ENCODE measurements at regions not wholly inside any gene's neighbourhood (a gene's known extent, or its start where the extent isn't known, plus 50 kb on each side); places are given as distances from the start of the nearest gene placed in this dataset.

DNA sequence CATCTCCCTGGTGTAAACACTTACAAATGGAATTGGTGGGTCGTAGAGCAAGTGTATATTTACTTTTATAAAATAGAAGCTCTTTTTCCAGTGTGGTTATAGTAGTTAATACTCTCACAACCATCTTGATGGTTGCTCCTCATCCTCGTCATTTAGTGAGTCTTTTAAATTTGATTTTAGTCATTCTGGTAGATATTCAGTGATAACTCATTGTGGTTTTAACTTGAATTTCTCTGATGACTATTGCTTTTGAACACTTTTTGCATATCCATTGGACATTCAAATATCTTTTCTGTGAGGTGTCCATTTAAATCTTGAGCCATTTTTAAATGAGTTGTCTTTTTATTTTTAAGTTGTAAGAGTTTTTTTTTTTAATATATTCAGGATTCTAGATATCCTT lies 189.2 kb upstream of the PHACTR1 start:
- H3K27ac ChIP-seq (ENCODE audit: control insufficient read depth, insufficient read depth, low read length): no peak overlapping the region
- no peak for FAIRE-seq
- no peaks in the 10 kb centered on the region for H3K27me3 ChIP-seq (ENCODE audit: control insufficient read depth, extremely low read depth, insufficient read depth, low read length)

GRCh38 chr6:12528136-12528535 lies 188.4 kb upstream of the PHACTR1 start:
- no peaks in the 10 kb centered on the region for H3K9me3 ChIP-seq (ENCODE audit: control insufficient read depth, low read depth, low read length)
- no peak overlapping the region for H2AFZ ChIP-seq (ENCODE audit: control insufficient read depth, low read length)
- no peak overlapping the region for H3K27ac ChIP-seq (ENCODE audit: control insufficient read depth, insufficient read depth, low read length)
- H3K4me1 ChIP-seq (ENCODE audit: control insufficient read depth, extremely low read depth, insufficient read depth, low read length): no peaks in the 10 kb centered on the region
- DNase-seq (ENCODE audit: low read depth, low spot score) (no peak), FAIRE-seq (no peak)
- H3K9ac ChIP-seq (ENCODE audit: control insufficient read depth, extremely low read depth, insufficient read depth, low read length): no peak overlapping the region
- H3K79me2 ChIP-seq (ENCODE audit: control insufficient read depth, insufficient read depth, low read length): no peaks in the 10 kb centered on the region
- no peak overlapping the region for H3K4me3 ChIP-seq (ENCODE audit: control insufficient read depth in 2 of 3, extremely low read depth in 1 of 3, insufficient read depth in 2 of 3, low read depth in 1 of 3, low read length in 3 of 3)
- H3K4me2 ChIP-seq (ENCODE audit: control insufficient read depth, extremely low read depth, insufficient read depth, low read depth, low read length): no peak overlapping the region
- H3K36me3 ChIP-seq (ENCODE audit: control insufficient read depth in 2 of 2, extremely low read depth in 1 of 2, insufficient read depth in 2 of 2, low read length in 2 of 2): no peaks in the 10 kb centered on the region
- H3K27me3 ChIP-seq (ENCODE audit: control insufficient read depth, extremely low read depth, insufficient read depth, low read length): no peaks in the 10 kb centered on the region
- TF ChIP-seq CTCF (optimal IDR thresholded peaks at IDR 0.05 in 1 of 3, IDR thresholded peaks at IDR 0.05 in 1 of 3, conservative IDR thresholded peaks at IDR 0.05 in 1 of 3; ENCODE audit: extremely low read depth in 1 of 3, insufficient read depth in 2 of 3, low read length in 3 of 3) (no peak), EZH2 (IDR thresholded peaks at IDR 0.05; ENCODE audit: low read length) (no peak)
- no peaks in the 10 kb centered on the region for H3K9me1 ChIP-seq (ENCODE audit: control insufficient read depth, extremely low read depth, insufficient read depth, low read length)
- no peaks in the 10 kb centered on the region for H4K20me1 ChIP-seq (ENCODE audit: control insufficient read depth, extremely low read depth, insufficient read depth, low read length)
- dilution Hi-C loops (cut with MboI; ENCODE audit: extremely low pct_ligation_motif_present, low sequenced_read_pairs): no loop called here

More for the DNA sequence above, 189.2 kb upstream of the PHACTR1 start:
- dilution Hi-C loops (cut with MboI; ENCODE audit: extremely low pct_ligation_motif_present, low sequenced_read_pairs): no loop called here
- Histone ChIP-seq H3K36me3 (ENCODE audit: control insufficient read depth in 2 of 2, extremely low read depth in 1 of 2, insufficient read depth in 2 of 2, low read length in 2 of 2) (no peaks in the 10 kb centered on the region), H3K4me2 (ENCODE audit: control insufficient read depth, extremely low read depth, insufficient read depth, low read depth, low read length) (no peak overlapping the region), H4K20me1 (ENCODE audit: control insufficient read depth, extremely low read depth, insufficient read depth, low read length) (no peaks in the 10 kb centered on the region), H3K79me2 (ENCODE audit: control insufficient read depth, insufficient read depth, low read length) (no peaks in the 10 kb centered on the region), H3K4me3 (ENCODE audit: control insufficient read depth in 2 of 3, extremely low read depth in 1 of 3, insufficient read depth in 2 of 3, low read depth in 1 of 3, low read length in 3 of 3) (no peak overlapping the region), H3K9ac (ENCODE audit: control insufficient read depth, extremely low read depth, insufficient read depth, low read length) (no peak overlapping the region), H3K9me1 (ENCODE audit: control insufficient read depth, extremely low read depth, insufficient read depth, low read length) (no peaks in the 10 kb centered on the region), H3K9me3 (ENCODE audit: control insufficient read depth, low read depth, low read length) (no peaks in the 10 kb centered on the region), H3K4me1 (ENCODE audit: control insufficient read depth, extremely low read depth, insufficient read depth, low read length) (no peaks in the 10 kb centered on the region), H2AFZ (ENCODE audit: control insufficient read depth, low read length) (no peak overlapping the region)
- no peak for DNase-seq (ENCODE audit: low read depth, low spot score)
- TF ChIP-seq CTCF (optimal IDR thresholded peaks at IDR 0.05 in 1 of 3, IDR thresholded peaks at IDR 0.05 in 1 of 3, conservative IDR thresholded peaks at IDR 0.05 in 1 of 3; ENCODE audit: extremely low read depth in 1 of 3, insufficient read depth in 2 of 3, low read length in 3 of 3) (no peak), EZH2 (IDR thresholded peaks at IDR 0.05; ENCODE audit: low read length) (no peak)
